NCI-H1092 treated with DMSO at 0.1 percent for 48 hours (cell line): ENCODE measurements at regions not wholly inside any gene's neighbourhood (a gene's known extent, or its start where the extent isn't known, plus 50 kb on each side); places are given as distances from the start of the nearest gene placed in this dataset.
"Not testable (repeated sequence)": the region's sequence is repeated elsewhere in the genome, so short reads cannot be mapped to it uniquely, and the experiment has no call there.

Experiments used
- DNase-seq: peaks from one replicate; lab custom pipeline; 2025; lab: John Stamatoyannopoulos, UW

GRCh38 chr7:138220321-138220720 is 144.1 kb downstream of the AKR1D1 start:
- DNase-seq: not testable (repeated sequence)

DNA sequence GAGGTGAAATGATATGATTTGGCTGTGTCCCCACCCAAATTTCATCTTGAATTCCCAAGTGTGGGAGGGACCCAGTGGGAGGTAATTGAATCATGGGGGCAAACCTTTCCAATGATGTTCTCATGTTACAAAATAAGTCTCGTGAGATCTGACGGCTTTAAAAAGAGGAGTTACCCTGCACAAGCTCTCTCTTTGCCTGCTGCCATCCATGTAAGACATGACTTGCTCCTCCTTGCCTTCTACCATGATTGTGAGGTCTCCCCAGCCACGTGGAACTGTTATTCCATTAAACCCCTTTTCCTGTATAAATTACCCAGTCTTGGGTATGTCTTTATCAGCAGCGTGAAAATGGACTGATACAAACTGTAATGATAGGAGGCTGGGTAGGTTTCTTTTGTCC is 145.1 kb downstream of the AKR1D1 start:
- not testable (repeated sequence) for DNase-seq

GRCh38 chr7:138223402-138223879 is 147.2 kb downstream of the AKR1D1 start:
- no peak for DNase-seq

- DNase-seq: peak; percentile 52
These were observed 149.8 kb downstream of the AKR1D1 start for GRCh38 chr7:138226001-138226476.

- no peak for DNase-seq
These were observed 150.6 kb downstream of the AKR1D1 start for GRCh38 chr7:138226745-138227279.

GRCh38 chr7:138228119-138228518 is 151.9 kb downstream of the AKR1D1 start:
- no peak for DNase-seq

DNA sequence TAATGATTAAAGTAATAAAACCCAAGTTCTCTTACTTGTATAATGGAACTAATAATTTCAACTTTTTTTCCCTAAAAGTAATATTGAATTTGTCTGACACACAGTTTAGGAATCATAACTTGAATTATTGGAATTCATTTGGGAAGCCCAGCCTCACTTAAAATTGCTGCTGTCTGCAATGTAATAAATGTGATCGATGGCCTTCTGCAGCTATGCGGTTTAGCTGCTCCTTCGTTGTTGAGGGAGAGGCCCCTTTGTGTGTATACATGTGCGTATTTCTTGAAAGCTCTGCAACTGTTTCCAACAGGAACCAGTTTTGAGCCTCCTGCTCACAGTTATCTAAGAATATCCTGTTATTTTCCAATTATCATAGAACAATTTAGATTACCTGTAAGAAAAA is 152.5 kb downstream of the AKR1D1 start:
- no peak for DNase-seq

DNA sequence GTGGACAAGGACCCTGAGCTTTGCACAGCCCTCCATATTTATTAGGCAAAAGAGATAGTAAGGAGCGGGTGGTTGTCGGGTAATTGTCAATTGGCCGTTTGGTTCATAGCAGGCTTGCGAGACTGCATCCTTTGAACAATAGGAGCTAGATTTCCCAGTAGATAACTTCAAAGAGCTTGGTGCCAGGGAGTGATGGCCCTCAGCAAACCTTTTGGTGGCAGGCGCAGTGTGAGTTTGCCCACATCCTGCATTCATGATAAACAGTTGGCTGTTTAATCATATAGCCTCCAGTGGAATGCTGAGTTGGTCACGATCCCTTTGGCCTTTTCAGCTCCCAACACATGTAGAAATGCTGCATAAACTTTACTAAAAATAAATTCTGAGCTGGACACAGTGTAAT is 156.9 kb downstream of the AKR1D1 start:
- no peak for DNase-seq

DNA sequence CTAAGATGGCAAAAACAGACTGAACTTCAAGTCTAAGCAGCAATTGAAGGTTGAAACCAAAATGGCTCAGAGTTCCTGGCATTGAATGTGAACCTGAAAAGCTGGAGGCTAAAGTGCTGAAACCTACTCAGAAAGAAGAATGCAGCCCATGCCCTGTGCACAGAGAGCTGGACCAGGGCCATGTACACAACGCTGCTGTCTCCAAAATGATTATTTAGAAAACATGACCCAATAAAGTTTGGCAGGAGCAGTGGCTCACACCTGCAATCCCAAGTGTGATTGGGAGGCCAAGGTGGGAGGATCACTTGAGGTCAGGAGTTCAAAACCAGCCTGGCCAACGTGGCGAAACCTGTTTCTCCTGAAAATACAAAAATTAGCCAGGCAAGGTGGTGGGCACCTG is 158.9 kb downstream of the AKR1D1 start:
- no peak for DNase-seq

GRCh38 chr7:138237995-138238394 is 161.7 kb downstream of the AKR1D1 start:
- no peak for DNase-seq

DNA sequence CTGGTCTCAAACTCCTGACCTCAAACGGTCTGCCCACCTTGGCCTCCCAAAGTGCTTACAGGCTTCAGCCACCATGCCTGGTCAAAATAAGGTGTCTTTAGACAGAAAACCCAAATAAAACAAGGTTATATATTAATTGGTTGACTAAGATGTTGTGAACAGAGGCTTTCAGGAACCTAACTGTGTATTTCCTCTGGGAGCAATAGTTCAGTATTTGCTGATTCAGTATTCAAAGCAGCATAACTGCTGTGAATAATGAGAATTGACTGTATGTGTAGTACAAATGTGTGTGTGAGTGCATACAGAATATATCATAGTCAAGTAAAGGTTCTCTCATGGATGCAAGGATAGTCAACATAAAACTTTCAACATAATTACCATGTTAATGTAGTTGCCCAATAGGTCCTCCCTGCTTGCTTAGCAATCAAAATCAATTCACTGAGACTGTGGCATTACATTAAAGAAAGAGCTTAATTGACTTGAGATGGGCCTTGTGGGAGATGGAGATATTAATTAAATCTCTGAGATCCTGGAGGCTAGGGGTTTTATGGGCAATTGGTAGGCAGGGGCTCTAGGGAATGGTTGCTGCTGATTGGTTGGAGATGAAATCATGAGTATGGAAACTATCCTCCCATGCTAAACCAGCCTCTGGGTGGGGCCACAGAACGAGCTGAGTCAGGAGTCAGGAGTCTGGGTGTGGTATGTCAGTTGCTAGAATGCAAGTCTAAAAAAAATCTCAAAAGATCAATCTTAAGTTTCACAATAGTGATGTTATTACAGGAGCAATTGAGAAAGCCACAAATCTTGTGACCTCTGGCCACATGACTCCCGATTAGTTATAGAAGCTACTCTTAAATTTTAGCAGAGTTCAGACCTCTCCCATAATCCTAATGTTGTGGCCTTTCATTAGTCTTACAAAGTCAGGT is 162.7 kb downstream of the AKR1D1 start:
- no peak for DNase-seq

DNA sequence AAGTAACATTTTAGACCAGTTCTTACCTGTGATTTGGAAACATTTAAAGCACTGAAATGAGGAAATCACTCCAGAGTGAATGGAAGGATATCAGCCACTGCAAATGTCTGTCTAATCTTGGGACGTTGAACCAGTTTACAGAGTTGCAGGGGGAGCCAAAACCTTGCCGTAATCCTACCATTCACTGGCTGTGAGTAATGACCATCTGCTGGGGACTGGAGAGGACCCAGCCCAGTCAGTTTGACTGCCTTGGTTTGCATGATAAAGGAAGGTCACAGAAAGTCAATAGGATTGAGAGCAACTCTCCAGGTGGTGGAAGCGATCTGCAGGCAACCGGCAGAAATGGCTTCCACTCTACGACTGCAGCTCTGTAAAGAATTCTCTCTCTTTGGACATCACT is 167.2 kb downstream of the AKR1D1 start:
- peak; percentile 97 for DNase-seq

DNA sequence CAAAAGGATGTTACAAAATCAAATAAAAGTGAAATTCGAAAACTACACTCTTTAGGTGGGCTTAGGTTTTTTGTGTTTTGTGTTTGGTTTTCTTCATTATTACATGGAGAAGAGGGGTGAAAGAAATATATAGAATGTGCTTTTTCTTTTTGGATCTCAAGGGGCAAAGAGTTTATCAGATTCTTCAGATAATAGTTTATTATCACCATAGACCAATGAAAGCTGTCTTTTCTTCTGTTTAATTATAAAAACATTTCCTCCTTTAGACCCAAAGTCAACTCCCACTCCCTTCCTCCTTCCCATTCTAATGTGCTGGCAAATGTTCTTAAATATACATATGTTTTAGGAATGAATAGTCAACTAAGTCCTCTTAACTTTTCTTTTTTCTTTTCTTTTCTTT is 167.6 kb downstream of the AKR1D1 start:
- no peak for DNase-seq

DNA sequence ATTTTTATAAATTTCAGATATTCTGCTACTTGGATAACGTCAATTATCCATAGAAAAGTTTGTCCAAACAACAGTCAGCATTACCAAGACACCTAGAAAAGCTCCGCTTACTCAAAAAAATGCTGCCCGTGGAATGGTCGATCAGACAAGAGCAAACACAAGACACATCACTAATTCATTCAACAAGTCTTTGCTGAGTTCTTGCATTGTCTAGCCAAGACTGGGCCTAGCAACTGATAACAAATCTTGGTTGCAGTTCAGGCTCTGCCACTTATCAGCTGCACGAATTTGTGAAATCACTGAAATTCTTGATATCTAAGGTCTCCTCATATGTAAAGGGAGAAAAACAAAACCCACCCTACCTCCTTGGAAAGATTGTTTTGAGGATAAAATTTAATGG is 168.3 kb downstream of the AKR1D1 start:
- DNase-seq: no peak

- DNase-seq: peak; percentile 82
These were observed 169.0 kb downstream of the AKR1D1 start for GRCh38 chr7:138245216-138245615.

GRCh38 chr7:138245682-138246081 is 169.4 kb downstream of the AKR1D1 start:
- DNase-seq: peak; percentile 82

- no peak for DNase-seq
These were observed 170.2 kb downstream of the AKR1D1 start for GRCh38 chr7:138246428-138246827.

- no peak for DNase-seq
These were observed 170.8 kb downstream of the AKR1D1 start for GRCh38 chr7:138247081-138247480.

- DNase-seq: no peak
These were observed 171.5 kb downstream of the AKR1D1 start for GRCh38 chr7:138247568-138248333.

DNA sequence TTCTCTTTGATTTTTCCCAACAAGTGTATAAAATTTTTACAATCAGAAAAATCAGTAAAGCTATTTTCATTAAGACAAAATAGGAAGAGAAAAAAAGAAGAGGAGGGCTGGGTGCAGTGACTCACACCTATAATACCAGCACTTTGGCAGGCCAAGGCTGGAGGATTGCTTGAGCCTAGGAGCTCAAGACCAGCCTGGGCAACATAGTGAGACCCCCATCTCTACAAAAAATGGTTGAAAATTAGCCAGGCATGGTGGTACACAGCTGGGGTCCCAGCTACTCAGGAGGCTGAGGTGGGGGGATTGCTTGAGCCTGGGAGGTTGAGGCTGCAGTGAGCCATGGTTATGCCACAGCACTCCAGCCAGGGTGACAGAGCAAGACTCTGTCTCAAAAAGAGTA is 172.3 kb downstream of the AKR1D1 start:
- no peak for DNase-seq

- no peak for DNase-seq
These were observed 173.7 kb downstream of the AKR1D1 start for GRCh38 chr7:138249975-138250374.

GRCh38 chr7:138252666-138253065 is 176.4 kb downstream of the AKR1D1 start:
- not testable (repeated sequence) for DNase-seq

DNA sequence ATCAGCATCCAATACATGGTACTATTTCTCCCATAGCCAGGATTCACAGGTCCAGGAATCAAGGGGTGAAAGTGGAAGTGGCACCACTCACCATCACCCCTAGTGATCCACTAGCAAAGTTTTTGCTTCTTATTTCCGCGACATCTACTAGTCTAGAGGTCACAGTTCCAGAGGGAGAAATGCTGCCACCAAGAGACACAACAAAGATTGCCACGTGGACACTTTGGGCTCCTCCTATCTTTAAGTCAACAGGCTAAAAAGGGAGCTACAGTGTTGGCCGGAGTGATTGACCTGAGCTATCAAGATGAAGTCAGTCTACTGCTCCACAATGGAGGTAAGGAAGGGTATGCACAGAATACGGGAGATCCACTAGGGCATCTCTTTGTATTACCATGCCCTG is 178.2 kb downstream of the AKR1D1 start:
- no peak for DNase-seq
